Neural progenitor cell (in vitro differentiated cells): ENCODE measurements at regions not wholly inside any gene's neighbourhood (a gene's known extent, or its start where the extent isn't known, plus 50 kb on each side); places are given as distances from the start of the nearest gene placed in this dataset.

Experiments used
- CTCF ChIP-seq: fragments of 200-600 bp; sonication (generic); IDR thresholded peaks from 2 replicates; pipeline ENCODE4 v1.5.1; 2017; ENCODE audit warnings: antibody characterized with exemption, mild to moderate bottlenecking
- EZH2 ChIP-seq: fragments of 200-600 bp; sonication (generic); IDR thresholded peaks from 2 replicates; pipeline ENCODE4 v1.6.1; 2017; ENCODE audit warnings: antibody characterized with exemption, mild to moderate bottlenecking, moderate library complexity

GRCh38 chr13:62910541-62911060, 1495.0 kb upstream of the PCDH20 start:
- no peak for TF ChIP-seq CTCF
- TF ChIP-seq EZH2, result no peak
